A673 (cell line): ENCODE measurements at regions not wholly inside any gene's neighbourhood (a gene's known extent, or its start where the extent isn't known, plus 50 kb on each side); places are given as distances from the start of the nearest gene placed in this dataset.

Source experiments
- CTCF ChIP-seq: fragments of 300-800, 200-600 bp; sonication (generic); conservative IDR thresholded peaks from 2 replicates; pipeline ENCODE4 v1.5.1; 2017; ENCODE audit warnings: low read depth, mild to moderate bottlenecking, antibody characterized with exemption, low read length, moderate library complexity, mixed read lengths
- EZH2 ChIP-seq: fragments of 200-600 bp; sonication (generic); IDR thresholded peaks from 2 replicates; pipeline ENCODE4 v1.6.1; 2017; ENCODE audit warnings: borderline replicate concordance, low read depth, mild to moderate bottlenecking, mixed read lengths, antibody characterized with exemption, low read length; ENCODE audit not compliant: poor library complexity, severe bottlenecking

- no peak for TF ChIP-seq CTCF
- no peak for TF ChIP-seq EZH2
These were observed 217.2 kb downstream of the SHCBP1 start for GRCh38 chr16:46404028-46404427.
